COR-L47 (cell line): ENCODE measurements at regions not wholly inside any gene's neighbourhood (a gene's known extent, or its start where the extent isn't known, plus 50 kb on each side); places are given as distances from the start of the nearest gene placed in this dataset.
A peak's percentile ranks its signal among the peaks of the same experiment; 100 is the strongest.

Experiments
- DNase-seq: peaks from one replicate; lab custom pipeline; 2025; lab: John Stamatoyannopoulos, UW

GRCh38 chr2:9681427-9681817, 50.6 kb upstream of the YWHAQ start:
- no peak for DNase-seq

DNA sequence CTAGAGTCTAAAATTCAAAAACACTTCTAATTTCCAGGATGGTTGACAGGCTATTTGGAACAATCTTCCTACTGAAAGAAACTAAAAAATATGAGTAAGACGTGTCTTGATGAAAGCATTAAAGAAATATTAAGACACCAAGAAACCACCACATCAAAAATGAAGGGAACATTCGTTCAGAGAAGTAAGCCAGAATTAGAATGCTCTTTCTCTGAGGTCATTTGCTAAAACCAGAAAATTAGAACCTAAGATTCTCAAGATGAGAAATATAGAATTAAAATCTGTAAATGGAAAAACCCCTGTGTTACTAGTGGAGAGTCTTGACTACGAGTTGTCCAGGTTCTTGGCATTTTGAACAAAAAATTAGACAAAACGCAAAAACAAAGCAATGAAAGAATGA, 54.8 kb upstream of the YWHAQ start:
- DNase-seq: no peak

DNA sequence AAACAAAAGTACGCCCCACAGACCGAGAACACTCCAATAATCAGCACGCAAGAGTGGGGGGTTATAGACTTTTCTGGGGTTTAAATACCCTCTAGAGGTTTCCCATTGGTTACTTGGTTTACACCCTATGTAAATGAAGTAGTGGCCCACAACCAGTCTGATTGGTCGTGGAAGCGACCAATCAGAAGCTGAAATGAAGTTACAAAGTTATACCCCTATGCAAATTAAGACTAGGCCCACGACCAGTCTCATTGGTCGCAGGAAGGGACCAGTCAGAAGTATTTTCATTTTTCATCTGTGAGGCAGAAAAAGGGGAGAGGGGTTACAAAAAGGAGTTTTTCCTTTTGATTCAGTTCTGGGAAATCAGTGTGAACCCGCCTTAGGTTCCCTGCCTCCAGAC, 55.3 kb upstream of the YWHAQ start:
- no peak for DNase-seq

GRCh38 chr2:9690252-9690651, 59.5 kb upstream of the YWHAQ start:
- DNase-seq: no peak

GRCh38 chr2:9690716-9691498, 60.1 kb upstream of the YWHAQ start:
- no peak for DNase-seq

DNA sequence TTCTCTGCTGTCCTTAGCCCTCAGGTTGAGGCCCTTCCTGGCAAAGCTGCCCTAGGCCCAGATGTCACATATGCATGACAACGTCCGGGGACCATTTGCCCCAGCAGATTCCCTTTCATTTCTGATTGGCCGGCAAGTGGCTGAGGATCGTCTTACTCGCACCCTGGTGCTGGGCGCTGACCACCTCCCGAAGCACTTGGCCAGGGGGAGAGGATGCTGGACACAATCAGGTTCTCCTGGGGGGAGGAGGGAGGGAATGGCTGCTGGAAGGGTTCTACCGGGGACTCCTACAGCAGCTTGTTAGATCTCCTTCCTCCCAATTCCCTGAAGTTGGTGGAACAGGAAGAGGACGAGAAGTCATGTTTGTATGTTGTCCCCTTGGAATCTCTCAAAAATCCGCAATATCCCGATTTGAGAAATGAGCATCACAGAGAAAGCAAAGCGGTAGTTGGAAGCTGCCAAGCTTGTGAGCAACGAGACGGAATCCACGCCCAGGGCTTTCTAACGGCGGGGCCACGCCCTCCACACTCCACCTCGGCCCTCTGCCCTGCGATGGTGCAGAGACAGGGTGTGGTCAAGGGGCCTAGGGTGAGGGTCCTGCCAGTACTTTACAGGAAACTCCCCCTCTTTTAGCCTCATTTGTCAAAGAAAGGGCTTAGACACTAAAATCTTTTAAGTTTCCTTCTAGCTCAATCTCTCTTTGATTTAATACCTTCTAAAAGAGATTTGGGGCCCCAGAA, 61.8 kb upstream of the YWHAQ start:
- no peak for DNase-seq

DNA sequence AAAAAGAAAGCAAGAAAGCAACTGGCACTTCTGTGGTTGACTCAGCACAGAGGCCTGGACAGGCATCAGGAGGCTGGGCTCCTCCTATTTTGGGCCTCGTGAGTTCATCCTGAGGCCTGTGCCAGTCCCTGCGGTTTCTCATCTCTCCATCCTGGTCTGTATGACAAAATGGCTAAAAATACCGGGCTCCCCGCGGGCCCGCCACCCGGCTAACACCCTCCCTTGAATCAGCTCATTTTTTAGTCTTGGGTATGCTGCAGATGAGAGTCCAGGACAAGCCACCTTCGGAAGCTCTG, 62.3 kb upstream of the YWHAQ start:
- DNase-seq: no peak

DNA sequence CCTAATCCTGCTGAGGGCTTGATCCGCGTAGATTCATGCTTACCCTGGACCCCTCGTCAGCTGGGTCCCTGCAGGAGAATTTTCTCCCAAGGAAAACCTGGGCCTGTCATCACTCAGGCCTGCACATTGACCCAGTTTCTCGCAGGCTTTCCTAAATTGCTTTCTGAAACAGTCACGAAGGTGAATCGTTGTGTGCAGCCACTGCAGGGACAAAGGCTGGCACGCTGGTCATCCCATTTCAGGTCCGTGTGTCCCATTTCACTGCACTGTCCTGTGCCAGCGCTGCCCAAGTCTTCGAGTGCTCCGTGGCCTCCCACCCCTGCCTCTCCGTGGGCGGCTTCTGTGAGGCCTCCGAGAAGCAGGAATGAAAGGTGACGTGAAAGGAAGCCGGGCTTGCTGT, 62.8 kb upstream of the YWHAQ start:
- no peak for DNase-seq

GRCh38 chr2:9694661-9695234, 64.0 kb upstream of the YWHAQ start:
- no peak for DNase-seq

DNA sequence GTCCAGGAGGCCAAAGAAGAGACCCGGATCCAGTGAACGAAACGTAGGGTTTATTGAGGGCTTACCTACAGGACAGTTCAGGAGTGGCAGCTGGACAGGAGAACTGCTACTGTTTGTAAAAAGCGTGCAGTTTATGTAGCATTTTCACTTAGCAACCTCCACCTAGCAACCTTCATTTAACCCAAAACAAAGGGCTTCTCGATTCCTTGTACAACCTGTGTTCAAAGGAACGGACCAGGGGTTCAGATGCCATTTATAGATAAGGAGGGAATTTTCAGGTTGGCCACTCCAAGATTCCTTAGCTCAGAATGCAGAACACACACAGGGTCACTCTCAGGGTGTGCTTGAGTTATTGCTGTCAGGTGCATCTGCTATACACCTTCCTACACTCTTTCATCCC, 65.1 kb upstream of the YWHAQ start:
- DNase-seq: no peak

GRCh38 chr2:9696731-9697130, 65.9 kb upstream of the YWHAQ start:
- no peak for DNase-seq

GRCh38 chr2:9697909-9698308, 67.1 kb upstream of the YWHAQ start:
- no peak for DNase-seq

DNA sequence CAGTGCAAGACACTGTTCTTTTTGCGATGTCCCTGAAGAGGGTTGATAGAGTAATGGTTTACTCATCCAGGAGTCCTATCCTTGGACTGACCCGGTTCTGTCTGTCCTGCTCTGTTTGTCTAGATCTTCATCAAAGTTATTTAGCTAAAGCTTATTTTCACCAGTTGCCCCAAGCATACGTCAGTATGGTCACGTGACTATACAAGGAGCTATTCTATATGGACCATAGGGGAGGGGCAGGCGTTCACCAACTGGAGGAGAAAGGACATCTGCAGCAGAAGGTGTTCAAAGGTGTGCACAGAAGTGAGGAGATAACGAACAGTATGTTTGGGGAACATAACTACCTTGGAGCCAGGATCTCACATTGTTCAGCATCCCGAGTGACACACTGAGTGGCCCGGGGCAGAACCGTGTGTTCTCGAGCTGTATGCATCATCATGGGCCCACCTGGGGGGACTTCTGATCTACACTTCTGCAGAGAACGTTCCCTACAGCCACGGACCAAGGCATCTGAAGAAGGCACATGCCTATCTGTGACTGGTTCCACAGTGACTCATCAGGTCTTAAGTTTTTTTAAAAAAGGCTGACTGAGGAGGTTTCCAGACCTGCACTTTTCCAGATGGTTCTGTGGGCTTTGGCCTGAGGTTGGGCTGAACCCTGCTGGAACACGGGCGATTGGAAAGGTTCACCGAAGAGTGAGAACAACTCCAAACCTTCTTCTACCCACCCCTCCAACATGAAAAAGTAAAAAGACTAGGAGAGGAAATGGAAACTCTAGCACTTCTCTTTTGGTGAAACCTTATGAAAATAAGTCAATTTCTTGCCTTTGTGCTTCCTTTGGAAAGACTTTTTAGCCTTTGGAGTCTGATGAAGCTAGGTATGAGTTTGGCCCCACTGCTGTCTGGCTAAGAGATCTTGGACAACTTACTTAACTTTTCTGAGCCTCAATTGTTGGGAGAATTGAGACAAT, 68.6 kb upstream of the YWHAQ start:
- DNase-seq: no peak

- DNase-seq: no peak
These were observed 69.3 kb upstream of the YWHAQ start for GRCh38 chr2:9700109-9700495.

GRCh38 chr2:9702604-9703084, 71.8 kb upstream of the YWHAQ start:
- peak; percentile 31 for DNase-seq

GRCh38 chr2:9703085-9703678, 72.4 kb upstream of the YWHAQ start:
- DNase-seq: peak; percentile 95

DNA sequence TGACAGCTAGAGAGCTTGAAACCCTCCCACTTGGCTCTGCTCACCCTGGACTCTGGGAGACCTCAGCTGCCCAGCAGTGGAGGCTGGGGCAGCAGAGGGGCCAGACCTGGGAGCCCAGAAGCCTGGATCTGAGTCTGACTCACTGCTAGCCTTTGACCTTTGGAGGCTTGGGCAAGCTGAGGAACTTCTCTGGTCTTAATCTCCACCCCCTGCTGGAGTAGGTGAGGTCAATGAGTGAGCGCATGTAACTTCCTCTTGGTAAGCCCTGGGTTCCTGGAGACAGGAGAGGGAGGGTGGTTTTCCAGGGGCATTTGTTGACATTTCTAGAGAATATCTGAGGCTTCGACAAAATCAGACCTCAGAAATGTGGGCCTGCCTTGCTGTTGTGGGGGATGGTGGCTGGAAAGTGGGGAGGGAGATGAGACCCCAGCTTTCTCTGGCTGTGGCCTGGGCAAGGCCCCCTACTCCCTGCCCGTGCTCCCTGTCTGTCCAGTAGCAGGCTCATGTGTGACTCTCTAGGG, 73.0 kb upstream of the YWHAQ start:
- no peak for DNase-seq

GRCh38 chr2:9704600-9704999, 73.8 kb upstream of the YWHAQ start:
- no peak for DNase-seq

GRCh38 chr2:9705196-9705595, 74.4 kb upstream of the YWHAQ start:
- DNase-seq: no peak

- DNase-seq: no peak
These were observed 76.2 kb upstream of the YWHAQ start for GRCh38 chr2:9707008-9707407.

DNA sequence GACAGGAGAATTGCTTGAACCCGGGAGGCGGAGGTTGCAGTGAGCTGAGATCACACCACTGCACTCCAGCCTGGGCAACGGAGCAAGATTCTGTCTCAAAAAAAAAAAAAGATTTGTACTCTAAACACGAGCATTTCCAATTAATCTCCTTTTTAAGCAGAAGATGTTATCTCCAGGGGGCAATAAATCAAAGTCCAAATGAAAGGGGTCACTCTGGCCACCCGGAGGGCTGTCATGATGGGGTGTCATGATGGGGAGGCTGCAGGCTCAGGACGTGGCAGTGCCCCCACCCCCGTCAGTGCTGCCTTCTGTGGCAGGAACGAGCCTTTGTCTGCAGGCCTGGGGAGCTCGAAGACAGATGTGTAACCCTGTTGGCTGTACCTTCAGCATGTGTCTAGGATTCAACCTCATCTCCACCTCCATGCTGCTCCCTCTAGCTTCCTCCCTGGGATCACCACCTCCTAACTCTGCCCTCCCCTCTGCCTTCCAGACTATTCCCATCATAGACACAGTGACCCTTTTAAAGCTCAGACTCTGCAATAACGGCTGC, 76.9 kb upstream of the YWHAQ start:
- no peak for DNase-seq
